ENCODE measurements at regions not wholly inside any gene's neighbourhood (a gene's known extent, or its start where the extent isn't known, plus 50 kb on each side); places are given as distances from the start of the nearest gene placed in this dataset.
"Not testable (repeated sequence)": the region's sequence is repeated elsewhere in the genome, so short reads cannot be mapped to it uniquely, and the experiment has no call there.

DNA sequence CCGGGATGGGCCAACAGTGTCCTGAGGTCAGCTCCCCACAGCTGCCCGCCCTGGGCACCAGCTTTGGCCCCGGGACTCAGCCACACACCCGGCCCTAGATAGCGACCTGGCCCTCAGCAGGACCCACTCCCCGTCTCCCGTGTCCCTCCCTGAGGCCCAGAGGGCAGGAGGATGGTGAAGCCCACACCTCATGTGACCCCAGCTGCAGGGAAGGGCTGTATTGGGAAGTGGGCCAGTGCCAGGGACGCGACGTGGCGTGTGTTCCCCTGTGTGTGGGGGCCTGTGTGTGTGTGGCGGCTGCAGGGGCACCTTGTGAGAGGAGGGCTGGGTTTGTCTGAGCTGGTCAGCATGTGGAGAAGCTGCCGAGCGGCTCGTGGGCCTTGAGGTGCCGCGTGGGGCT is 241.7 kb downstream of the TMEM121 start:
- not testable (repeated sequence) for DNase-seq

DNA sequence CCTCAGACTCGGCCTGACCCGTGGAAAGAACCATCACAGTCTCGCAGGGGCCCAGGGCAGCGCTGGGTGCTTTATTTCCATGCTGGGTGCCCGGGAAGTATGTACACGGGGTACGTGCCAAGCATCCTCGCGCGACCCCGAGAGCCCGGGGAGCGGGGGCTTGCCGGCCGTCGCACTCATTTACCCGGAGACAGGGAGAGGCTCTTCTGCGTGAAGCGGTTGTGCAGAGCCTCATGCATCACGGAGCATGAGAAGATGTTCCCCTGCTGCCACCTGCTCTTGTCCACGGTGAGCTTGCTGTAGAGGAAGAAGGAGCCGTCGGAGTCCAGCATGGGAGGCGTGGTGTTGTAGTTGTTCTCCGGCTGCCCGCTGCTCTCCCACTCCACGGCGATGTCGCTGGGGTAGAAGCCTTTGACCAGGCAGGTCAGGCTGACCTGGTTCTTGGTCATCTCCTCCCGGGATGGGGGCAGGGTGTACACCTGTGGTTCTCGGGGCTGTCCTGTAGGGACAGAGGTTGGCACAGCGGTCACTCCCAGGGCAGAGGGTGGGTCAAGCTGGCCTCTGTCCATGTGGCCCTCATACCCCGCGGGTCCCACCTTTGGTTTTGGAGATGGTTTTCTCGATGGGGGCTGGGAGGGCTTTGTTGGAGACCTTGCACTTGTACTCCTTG is 242.8 kb downstream of the TMEM121 start:
- DNase-seq, result not testable (repeated sequence)

DNA sequence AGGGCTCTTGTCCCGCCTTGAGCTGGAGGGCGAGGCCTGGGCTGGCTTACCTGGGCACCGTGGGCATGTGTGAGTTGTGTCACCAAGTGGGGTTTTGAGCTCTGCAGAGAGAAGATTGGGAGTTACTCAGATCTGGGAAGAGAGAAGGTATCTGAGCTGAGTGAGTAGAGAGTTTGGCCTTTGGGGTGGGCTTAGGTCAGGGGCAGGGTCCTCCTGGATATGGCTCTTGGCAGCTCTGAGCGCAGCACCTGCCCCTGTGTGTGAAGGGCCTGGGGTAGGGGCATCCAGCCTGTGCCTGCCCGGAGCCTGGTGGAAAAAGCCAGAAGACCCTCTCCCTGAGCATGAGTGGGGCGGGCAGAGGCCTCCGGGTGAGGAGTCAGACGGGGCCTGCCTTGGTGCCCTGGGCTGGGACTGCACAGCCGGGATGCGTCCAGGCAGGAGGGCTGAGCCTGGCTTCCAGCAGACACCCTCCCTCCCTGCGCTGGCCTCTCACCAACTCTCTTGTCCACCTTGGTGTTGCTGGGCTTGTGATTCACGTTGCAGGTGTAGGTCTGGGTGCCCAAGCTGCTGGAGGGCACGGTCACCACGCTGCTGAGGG is 244.3 kb downstream of the TMEM121 start:
- not testable (repeated sequence) for DNase-seq

DNA sequence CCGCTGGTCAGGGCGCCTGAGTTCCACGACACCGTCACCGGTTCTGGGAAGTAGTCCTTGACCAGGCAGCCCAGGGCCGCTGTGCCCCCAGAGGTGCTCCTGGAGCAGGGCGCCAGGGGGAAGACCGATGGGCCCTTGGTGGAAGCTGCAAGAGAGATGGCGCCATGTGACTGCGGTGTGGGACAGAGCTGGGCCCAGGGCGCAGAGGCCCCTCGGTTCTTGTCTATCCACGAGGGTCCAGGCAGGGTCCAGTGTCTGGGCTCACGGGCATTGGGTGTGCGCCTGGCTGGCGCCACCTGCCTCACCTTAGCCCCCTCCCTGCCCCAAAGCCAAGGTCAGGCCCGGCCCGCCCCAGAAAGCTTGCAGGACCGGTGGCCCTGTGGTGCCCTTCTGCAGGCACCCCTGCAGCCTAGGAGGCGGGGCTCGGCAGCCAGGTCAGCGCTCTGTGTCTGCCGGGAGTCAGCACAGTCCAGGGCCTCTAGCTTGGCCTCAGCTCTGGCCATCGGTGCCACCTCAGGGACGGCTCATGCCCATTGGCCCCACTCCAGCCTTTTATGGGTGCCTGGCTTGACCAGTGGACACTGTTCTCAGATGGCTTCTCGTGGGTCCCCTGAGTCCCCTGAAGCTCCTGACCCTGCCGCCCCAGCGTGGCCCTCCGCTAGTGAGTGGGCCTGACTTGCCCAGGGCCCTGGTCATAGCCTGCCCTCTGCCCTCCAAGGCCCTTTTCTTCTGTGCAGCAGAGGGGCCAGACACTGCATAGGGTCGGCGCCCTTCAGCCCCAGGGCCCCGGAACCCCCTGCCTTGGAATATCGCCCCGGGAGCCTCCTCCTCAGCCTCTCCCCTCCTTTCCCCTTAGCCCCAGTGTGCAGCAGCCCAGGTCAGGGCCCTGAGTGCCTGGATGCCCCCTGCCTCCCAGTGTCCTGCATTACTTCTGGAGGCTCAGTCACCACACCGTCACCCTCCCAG is 245.2 kb downstream of the TMEM121 start:
- DNase-seq, result peak; percentile 2

DNA sequence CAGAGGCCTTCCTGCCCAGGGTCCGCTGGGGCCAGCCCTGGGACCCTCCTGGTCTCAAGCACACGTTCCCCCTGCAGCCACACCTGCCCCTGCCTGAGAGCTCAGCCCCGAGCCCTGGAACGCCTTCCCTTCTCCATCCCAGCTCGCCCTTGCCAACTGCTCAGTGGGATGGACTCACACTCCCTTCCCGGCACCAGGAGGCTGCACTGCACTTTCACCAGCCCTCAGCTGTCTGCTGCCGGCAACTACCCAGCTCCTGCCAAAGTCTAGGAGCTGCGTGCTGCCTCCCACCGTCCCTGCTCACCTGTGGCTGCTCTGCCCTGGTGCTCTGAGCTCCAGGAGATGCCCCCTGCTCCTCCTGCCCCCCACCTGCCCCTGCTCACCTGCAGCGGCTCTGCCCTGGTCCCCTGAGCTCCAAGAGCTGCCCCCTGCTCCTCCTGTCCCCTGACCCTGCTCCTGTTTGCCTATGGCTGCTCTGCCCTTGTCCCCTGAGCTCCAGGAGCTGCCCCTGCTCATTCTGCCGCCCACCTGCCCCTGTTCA is 246.4 kb downstream of the TMEM121 start:
- DNase-seq, result not testable (repeated sequence)

DNA sequence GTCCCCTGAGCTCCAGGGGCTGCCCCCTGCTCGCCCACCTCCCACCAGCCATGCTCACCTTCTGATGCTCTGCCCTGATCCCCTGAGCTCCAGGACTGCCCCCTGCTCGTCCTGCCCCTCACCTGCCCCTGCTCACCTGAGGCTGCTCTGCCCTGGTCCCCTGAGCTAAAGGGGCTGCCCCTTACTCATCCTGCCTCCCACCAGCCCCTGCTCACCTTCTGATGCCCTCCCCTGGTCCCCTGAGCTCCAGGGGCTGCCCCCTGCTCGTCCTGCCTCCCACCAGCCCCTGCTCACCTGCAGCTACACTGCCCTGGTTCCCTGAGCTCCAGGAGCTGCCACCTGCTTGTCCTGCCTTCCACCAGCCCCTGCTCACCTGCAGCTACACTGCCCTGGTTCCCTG is 247.2 kb downstream of the TMEM121 start:
- DNase-seq, result no peak

DNA sequence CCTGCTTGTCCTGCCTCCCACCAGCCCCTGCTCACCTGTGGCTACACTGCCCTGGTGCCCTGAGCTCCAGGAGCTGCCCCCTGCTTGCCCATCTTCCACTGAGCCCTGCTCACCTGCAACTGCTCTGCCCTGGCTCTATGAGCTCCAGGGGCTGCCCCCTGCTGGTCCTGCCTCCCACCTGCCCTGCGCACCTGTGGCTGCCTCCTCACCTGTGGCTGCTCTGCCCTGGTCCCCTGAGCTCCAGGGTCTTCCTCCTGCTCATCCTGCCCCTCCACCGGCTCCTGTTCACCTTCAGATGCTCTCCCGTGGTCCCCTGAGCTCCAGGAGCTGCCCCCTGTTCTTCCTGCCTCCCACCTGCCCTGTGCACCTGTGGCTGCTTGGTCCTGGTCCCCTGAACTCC is 247.6 kb downstream of the TMEM121 start:
- DNase-seq, result no peak

DNA sequence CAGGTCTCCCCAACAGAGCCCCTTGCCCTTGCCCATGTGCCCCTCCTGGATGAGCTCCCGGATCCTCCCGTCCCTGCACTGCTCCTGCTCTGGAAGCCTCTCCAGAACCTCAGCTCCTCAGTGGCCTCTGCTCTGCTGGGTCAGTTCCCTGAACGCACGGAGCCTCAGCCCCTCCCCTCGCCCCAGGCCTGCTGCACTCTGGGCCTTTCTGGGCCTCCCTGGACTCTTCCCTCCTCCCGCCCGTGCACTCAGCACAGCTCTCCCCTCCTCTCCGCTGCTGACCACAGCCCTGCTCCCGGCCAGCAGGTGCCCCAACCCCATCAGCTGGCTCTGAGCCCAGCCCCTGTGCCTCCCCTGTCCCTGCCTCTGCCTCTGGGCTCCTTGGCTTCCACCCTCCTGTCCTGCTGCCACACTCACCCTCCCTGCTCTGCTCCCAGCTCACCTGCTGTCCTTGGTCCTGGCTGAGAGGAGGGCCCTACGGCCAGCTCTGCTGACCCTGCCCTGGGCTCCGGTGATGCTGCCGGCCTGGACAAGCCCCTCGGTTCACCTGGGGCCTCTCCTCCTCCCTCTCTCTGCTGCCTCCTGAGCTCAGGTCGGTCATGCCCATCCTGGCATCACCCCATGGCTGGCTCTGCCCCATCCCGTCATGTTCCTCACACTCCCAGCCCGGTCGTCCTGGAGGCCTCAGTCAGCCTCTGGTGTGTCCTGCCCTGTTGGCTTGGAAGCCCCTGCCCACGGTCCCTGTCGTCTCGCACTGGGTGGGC is 248.4 kb downstream of the TMEM121 start:
- DNase-seq, result not testable (repeated sequence)

DNA sequence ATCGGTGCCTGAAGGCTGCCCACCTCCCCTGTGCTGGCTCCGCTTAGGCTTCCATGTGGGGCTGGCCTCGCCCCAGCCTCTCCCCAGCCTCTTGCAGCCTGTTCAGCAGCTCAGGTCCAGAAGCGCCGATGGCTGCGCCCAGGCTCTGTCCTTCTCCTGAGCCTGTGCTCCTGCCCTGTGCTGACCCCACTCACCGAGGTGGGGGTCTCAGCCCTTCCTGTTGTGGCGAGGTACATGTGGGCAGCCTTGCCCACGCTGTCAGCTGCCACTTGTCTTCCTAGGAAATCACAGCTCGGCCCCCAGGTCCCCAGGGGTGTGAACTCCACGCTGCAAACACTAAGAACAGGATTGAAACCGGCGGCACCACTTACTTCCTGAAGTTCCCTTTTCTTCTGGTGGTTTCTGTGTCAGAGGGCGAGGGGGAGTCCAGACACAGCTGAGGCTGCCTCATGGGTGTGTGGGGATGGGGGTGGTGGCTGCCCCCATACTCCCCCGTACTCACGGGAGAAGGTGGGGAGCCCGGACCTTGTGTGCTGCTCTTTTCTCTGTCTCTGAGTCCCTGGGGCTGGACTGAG is 249.1 kb downstream of the TMEM121 start:
- not testable (repeated sequence) for DNase-seq

DNA sequence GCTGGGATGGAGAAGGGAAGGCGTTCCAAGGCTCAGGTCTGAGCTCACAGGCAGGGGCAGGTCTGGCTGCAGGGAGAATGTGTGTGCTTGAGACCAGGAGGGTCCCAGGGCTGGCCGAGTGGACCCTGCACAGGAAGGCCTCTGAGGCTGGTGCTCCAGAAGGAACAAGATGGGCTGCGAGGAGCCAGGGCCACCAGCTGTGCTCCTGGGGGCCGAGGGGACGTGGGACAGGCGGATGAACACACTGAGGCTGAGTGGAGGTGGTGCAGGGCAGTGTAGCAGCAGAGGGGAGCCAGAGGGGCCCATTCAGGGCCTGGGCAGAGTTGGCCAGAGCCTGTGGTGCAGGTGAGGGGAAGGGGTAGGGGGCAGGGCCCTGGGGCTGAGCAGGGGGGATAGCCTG is 249.7 kb downstream of the TMEM121 start:
- not testable (repeated sequence) for DNase-seq

DNA sequence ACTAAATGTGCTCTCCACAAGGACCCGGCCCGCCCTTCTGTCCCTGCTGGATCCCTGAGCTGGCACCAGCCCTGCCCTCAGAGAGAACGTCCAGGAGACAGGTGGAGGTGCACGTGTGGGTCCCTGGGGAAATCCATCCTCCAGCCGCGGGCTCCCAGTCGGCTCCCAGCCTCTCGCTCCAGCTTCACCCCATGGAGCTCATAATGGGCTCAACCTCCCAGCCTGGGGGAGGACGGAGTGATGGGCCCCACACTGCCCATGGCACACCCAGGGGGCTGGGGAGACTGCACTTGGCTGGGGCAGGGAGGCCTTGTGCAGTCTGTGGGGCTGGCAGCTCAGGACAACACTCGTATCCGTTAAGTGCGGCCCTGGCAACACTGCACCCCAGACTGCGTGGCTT is 250.5 kb downstream of the TMEM121 start:
- no peak for DNase-seq

DNA sequence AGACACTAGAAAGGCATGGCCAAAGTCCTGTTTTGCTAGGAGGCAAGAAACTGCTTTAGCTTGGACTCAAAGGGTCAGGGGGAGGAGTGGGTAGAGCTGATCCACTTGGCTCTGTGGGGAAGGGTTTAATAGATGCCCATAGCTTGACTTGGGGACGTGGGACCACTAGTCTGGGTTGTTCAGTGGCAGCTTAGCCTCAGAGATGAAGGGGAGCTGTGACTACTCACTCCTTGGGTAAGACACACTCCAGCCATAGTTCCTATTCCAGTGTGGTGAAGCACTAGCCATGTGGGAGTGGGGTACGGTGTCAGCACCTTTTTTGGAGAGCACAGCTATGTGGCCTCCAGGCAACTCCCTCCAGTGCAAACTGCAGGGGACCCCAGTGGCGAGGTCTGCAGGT is 257.3 kb downstream of the TMEM121 start:
- no peak for DNase-seq

DNA sequence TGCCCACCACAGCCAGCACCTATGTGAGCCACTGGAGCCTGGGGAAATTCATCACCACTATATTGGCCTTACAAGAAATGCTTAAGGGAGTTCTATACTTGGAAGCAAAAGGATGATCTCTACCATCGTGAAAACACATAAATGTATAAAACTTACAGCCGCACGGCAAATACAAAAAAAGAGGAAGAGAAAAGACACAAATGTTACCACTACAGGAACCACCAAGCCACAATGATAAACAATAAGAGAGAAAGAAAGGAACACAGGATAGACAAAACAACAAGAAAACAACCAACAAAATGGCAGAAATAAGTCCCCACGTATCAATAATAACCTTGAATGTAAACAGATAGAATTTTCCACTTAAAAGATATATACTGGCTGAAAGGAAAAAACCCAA is 267.5 kb downstream of the TMEM121 start:
- DNase-seq, result no peak

DNA sequence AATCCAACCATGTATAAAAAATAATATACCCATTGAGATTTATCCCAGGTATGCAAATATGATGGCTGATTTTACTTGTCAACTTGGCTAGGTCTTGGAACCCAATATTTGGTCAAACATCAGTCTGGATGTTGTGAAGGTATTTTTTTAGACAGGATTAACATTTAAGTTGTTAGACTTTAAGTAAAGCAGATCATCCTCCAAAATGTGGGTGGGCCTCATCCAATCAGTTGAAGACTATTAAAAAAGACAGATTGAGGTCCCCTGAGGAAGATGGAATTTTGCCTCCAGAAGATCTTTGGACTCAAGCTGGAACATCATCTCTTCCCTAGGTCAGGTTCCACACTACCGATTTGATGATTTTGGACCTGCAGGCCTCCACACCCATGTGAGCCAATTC is 271.2 kb downstream of the TMEM121 start:
- no peak for DNase-seq

DNA sequence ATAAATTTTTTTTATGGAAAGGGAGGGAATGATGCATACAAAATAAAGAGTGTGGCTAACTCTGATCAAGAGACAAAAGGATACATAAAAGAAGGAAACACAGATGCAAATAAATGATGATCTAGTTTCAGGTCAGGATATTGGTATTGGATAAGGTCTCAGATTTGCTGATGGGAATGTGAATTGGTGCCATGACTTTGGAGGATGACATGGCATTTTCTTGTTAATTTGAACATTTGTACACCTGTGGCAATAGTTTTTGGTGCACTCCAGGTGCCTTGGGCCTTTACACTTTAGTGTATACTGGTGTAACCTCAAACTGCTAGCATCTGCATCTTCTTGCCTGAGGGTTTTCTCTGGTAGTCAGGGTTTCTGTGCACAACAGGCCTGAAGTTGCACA is 279.3 kb downstream of the TMEM121 start:
- no peak for DNase-seq

DNA sequence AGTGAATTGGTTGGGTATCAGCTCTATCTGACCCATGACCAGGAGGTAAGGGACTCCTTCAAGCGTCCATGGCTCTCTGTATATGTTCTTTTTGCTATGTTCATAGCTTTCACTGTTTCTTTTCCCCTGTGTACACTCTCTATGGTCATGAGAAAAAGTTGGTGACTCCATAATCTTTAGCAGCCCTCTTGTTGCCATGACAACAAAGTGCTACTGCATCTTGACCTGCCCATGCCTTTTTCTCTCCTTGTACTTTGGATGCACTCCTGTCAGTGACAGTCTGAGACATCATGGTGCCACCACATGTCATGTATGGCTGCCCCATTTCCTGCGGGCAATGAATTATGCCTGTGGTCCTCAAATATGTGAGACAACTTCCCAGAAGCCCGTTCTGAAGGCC is 280.2 kb downstream of the TMEM121 start:
- no peak for DNase-seq

DNA sequence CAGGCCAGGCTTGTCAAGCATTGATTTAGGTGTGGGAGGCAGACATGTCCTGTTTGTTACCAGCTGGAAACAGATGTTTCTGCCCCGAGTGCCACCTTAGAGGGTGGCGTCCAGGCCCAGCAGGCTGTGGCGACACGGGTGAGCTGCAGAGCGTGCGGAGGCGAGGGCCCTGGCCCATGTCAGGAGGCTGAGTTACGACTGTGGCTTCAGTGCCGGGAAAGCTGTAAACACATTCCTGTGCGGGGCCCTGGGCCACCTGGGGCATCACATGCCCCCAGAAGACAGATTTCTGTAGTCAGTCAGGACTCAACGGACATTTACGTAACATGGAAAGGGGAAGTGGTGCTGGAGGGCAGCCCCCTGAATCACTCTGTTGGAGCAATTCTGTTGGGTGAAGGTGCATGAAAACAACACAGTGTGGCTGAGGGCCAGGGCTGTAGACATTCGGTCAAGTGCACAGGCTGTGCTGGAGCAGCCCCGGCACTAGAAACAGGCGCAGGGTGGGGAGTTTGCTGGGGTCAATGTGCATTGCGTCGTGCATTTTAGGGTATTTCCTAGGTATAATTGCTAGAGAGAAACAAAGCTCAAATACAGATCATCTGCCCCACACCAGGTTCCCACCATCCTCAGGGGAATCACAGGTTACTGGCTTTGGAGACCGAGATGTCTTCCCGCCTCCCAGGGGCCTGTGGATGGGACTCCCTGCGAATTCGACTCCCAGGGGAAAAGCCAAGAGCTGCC is 291.8 kb downstream of the TMEM121 start:
- DNase-seq, result no peak

DNA sequence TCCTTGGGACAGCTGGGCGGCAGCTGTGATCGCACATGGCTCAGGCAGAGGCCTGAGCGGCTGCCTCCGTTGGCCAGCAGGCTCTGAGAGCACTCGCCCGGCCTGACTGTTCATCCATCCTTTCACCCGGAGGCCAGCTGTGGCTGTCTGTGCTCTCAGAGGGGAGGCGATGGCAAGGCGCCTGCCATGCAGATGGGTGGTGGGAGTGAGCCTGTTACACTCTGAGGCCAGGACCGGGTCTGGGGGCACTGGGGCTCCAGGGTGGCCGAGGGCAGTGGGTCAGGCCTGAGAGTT is 292.3 kb downstream of the TMEM121 start:
- DNase-seq, result no peak

DNA sequence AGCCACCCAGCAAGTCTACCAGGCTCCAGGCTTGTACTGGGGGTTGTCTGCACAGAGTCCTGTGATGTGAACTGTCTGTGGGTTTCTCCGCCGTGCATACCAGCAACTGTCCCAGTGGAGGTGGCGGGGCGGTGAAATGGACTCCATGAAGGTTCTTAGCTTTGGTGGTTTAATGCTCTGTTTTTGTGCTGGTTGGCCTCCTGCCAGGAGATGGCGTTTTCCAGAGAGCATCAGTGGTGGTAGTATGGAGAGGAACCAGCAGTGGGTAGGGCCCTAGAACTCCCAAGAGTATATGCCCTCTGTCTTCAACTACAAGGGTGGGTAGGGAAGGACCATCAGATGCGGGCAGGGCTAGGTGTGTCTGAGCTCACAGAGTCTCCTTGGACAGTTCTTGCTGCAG is 303.8 kb downstream of the TMEM121 start:
- DNase-seq, result no peak

DNA sequence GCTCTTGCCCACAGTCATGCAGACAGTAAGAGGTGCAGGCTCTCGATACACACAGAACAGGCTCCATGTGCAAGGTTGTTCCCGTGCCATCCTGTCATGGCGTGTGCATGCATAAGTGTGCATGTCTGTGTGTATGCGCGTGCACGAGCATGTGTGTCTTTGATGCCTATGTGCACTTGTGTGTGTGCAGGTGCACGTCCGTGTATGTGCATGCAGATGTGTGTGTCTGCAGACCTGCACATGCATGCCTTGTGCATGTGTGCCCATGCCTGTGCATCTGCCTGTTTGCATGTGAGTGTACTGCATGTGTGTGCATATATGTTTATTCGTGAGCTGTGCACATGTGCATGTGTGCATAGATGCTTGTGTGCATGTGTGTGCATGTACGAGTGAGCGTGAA is 309.8 kb downstream of the TMEM121 start:
- DNase-seq, result no peak

DNA sequence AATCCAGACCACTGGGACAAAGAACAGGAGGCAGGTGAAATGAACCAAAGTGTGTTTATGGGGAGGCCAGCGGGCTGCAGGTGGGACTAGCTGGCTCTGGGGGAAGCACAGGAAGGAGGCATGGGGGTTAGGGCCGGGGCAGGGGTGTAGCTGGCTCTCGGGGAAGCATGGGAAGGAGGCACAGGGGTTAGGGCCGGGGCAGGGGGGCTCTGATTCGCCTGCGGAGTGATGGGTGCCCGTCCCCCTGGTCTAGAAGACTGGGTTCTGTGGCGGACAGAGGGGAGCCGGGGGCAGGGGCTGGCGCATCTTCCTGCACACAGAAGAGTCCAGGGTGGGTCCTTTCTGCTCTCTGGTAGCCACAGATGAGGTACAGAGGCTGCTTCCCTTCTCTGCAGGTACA is 310.3 kb downstream of the TMEM121 start:
- DNase-seq, result no peak
